NCI-H82 treated with DMSO at 0.1 percent for 48 hours (cell line): ENCODE measurements at regions not wholly inside any gene's neighbourhood (a gene's known extent, or its start where the extent isn't known, plus 50 kb on each side); places are given as distances from the start of the nearest gene placed in this dataset.

Experiments used
- DNase-seq: peaks from one replicate; lab custom pipeline; 2025; ENCODE audit not compliant: unreplicated experiment; lab: John Stamatoyannopoulos, UW

DNA sequence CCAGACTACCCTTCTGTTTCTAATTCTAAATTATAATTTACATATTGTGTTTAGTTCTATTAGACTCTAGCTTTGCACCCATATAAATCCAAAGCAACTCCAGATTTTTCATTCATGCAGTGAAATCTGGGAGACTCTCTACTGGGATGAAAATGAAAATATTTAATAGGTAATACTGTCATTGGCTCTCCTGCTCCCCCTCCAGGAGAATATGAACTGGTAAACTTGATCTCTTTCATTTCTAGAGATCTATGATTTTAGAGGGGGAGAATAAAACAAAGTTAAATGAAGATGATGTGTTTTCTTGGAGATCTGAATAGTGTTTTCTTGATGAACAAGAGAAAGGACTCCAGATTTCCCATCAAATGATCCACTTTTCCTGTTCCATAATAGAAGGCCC is 104.3 kb upstream of the TMCC3 start:
- no peak for DNase-seq

DNA sequence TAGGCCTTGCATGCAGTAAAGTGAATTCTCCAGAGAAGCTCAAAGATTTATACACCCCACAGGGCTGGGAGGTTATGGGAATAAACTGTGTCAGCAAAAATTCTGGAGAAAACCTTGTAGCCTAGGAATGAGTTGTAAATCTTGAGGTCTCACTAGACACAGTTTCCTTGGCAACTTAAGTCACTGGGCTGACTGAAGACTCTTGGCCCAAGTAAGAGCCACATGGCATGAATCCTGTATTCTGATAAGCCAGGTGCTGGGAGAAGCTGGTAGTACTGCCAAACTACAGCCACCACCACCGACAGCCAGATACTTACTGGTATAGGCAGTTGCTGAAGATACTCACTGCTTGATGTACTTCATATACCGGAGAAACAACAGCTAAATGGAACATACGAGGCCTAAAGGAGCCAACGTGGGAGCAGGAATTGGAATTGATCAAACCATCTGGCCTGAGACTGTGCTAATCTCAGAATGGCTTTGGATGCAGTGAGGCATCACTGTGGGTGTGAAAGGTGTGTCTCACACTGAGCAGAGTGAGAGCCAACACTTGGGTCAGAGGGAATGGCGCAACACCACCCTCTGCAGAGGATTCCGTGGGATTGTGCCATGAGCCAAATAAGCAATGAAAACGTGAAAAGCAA is 102.8 kb upstream of the TMCC3 start:
- DNase-seq: no peak

DNA sequence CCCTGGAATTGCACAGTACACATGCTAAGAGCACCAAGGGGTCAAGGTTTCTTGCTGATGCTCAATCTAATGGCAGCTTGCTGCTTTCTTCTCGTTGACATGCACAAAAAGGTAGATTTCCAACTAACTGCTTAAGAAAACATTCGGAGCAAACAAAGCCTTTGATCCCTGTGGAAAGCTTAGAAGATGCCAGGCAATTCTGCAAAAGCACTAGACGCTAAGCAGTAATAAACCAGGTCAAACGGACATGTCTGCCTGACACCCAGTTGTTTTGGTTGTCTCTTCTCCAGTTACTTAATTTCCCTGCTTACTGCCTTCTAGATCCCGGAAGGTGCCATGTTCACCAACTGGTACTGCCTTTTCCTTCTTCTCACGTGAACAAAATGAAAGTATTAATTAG is 100.5 kb upstream of the TMCC3 start:
- DNase-seq: no peak

DNA sequence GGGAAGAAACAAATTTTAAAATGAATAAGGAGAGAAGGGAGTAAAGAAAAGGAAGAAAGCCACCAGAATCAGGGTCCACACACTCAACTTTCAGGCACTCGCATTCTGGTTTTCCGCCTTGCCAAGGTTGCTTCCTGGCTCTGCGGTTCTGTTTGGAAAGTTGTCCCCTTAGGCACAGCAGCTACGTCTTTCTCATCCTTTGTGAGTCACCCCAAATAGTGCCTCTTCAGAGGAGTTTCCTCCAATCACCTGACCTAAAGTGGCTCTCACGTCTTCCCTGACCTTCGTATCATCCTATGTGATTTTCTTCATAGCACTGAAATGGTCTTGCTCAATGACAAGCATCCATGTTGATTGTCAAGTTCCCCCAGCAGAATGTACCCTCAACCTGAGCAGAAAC is 99.5 kb upstream of the TMCC3 start:
- DNase-seq: no peak

DNA sequence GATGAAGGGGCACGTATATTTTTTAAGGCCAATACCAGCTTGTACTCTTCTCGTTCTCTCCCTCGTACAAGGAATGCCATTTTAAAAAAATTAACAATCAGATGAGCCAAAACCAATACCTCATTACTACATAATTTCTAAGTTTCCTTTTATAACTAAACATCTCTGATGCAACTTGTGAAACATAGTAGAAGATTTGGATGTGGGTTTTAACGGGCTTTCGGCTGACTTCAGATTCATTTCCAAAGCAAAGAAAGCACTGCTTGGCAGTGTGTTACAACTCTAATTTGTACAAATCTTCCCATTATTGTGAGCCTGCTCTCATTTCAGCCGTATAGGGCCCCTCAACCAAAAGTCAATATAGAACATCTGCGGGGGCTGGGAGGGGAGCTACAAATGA is 99.1 kb upstream of the TMCC3 start:
- DNase-seq: no peak

DNA sequence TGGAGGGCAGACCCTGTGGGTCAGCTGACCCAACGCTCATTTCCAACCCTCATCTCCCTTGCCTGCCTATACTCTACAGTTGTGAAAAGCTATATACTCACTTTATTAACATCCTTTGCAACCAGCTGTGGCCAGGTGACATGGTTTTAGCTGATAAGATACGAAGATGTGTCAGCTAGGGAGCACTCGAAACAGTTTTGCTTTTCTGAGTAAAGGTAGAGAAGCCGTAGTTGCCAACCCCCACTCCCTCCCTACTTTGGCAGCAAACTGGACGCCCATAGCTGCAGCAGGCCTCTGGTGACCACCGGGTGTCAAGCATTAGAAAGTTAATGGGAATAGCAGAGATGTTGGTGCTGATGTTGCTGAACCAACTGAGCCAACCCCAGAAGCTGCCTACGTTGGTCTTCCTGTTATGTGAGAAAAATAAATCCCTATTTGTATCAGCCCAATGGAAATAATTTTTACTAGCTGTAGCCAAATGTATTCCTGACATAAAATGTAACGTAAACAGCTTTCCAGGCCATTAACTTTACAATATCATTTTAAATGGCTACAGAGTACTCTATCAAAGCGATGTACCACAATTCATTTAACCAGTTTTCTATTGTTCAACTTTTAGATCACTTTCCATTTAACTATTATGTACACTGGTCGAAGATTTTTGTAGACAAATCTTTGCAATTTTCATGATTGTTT is 98.5 kb upstream of the TMCC3 start:
- no peak for DNase-seq

DNA sequence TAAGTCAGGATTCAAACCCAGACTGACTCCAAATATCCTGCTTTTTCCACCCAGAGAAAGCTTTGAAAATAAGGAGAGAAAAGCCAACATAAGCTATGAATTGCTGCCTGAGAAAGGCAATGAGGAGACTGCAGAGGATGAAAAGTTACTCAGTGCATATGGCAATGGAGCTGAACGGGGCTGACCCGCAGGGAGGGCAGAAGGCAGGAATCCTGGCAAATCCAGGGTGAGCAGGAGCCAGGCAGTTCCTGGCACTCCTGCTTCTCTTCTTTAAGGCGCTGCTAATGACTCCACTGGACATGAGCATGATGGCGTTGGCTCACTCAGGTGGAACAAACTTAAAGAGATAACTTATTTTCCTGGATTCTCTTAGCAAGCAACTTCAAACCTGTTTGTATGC is 95.2 kb upstream of the TMCC3 start:
- no peak for DNase-seq

DNA sequence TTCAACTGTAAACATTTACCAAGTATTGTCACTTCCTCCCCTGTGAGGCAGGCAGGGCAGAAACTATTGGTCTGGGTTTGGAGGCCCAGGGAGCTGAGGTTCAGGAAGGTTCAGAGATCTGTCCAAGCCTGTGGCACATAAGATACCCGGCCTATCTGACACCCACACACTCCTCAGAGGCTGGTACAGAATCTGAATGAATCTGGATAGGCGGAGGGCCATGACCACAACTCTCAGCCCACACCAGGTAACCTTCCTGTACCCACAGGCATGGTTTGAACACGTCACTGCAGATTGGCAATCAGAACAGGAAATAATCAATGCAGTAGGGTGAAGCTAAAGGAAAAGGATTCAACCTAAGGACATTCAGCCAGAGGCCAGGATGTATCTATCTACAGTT is 92.8 kb upstream of the TMCC3 start:
- no peak for DNase-seq

DNA sequence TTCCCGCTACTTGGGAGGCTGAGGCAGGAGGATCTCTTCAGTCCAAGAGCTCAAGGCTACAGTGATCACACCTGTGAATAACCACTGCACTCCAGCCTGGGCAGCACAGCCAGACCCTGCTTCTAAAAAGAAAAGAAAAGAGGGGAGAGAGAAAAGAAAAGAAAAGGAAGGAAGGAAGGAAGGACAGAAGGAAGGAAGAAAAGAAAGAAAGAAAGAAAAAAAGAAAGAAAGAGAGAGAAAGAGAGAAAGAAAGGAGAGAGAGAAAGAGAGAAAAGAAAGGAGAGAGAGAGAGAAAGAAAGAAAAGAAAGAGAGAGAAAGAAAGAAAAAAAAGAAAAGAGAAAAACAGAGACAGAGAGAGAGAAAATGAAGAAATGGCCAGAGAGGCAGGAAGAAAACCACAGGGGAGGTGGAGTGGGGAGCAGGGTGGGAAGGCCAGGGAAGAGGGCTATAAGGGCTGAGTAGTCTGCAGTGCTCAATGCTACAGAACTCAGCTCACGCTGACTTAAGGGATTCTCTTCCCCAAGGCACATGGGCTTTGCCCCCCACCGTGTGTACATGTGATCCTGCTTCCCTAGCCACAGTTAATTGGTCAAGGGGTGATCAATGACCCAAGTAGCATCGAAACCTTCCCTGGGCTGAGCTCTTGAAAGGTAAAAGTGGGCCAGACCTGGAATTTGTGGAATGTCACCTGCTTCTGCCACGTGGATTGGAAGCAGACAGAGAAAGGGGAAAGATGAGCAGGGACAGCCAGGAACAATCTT is 90.4 kb upstream of the TMCC3 start:
- no peak for DNase-seq

DNA sequence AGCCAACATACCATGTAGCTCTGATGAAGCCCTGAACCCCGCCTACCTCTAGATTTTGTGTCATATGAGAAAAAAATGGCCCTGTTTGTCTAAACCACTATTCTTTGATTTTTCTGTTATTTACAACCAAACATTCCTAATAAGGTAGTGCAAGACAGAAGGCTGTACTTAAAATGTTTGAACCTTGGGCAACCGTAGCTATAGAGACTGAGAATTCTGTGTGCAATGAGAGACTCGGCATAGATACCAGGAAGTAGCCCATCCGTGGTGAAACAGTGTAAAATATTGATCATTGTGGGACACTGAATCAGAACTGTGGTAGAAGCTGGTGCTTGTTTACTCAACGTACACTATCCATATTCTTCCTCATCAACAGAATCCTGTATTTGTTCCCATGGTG is 86.5 kb upstream of the TMCC3 start:
- no peak for DNase-seq

DNA sequence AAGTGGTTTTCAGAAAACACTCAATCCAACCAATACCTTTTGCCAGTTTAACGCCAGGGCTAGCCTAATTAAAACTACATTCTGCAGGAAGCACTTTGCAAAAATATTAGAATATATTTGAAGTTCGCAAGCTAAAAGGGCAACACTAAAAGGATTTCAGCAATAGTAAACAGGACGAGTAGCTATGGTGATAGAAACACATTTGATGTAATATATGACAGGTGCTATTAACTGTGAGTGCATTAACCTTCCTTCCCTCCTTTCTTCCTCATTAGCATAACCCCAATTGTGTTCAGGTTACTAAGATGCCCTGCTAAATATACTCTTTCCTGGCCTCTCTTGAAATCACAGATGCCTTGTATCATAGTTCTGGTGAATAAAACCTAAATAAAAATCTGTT is 85.6 kb upstream of the TMCC3 start:
- DNase-seq: no peak

DNA sequence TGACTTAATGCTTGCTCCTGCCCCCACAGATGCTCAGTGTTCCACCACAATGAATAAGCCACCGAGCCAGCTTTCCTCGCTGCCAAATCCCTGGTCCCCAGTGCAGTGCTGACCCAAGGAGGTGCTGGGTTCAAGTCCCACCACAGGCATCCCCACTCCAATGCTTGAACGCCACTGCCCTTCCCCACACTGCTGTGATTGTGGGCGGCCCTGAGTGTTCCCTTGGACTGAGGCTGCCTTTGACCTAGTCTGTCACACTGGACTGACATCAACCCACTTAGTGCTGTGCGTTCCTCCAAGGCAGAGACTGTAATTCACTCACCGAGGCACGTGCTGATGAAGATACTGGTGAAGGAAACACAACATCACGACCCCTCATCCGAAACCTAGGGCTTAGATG is 83.4 kb upstream of the TMCC3 start:
- no peak for DNase-seq

DNA sequence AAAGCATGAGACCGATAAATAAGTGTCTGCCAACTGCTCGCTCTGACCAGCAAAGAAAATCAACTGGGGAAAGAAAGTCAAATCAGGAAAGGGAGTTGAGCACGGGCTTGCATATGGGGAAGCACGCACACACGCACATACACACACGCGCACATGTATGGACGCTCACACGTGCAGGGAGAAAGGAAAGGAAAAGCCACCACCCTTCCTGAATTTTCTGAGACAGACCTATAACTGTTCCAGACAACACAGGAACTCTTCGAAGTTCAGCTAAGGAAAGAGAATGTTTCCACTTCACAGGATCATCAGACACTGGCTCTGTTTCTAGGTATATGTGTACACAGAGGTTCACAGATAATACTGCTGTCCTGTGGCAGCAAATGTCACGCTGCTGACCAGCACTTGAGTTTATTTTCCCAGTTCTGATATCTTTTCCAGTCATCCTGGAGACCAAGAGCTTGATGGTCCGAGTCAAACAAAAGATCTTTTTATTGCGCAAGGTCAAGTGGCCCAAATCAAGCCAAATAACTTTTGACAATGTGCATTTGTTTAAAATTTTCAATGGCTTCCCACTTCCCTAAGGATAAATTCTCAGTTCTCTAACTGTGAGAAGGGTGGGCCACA is 82.1 kb upstream of the TMCC3 start:
- DNase-seq: no peak

DNA sequence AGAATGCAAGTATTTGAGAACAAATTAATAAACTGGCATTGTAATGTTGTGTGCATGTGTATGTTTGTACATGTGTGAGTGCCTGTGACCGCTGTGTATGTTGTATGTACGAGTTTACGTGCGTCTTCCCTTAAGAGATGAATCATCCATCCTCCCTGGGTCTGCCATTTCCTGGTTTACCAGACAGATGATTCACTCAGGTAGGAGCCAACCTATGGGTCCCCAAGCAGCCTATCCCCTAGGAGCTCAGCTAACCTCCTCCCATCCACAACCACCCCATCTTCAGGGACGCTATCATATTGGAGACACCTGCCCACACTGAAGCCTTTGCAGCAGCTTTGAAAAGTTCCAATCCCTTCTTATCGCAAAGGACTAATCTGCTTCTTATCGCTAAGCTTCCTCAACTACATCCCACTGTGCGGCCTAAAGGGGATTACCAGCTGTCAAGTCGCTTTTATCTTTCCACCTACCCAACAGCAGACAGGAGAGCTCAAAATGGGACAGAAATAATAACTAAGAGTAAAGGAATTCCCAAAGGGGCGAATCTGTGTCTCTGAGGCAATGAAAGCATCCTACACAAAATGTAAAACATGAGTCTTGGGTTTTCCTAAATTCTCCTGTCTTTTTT is 81.5 kb upstream of the TMCC3 start:
- peak; percentile 81 for DNase-seq

DNA sequence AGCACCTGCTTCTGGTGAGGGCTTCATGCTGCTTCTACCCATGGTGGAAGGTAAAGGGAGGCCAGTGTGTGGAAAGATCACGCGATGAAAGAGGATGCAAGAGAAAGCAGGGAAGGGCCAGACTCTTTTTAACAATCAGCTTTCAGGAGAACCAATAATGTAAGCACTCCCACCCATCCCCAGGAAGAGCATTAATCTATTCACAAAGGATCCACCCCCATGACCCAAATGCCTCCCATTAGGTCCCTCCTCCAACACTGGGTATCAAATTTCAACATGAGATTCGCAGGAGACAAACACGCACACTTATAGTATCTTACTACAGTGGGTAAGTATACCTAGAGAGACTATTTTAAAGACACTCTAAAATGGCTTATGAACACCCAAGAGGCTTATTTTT is 80.5 kb upstream of the TMCC3 start:
- peak; percentile 8 for DNase-seq

DNA sequence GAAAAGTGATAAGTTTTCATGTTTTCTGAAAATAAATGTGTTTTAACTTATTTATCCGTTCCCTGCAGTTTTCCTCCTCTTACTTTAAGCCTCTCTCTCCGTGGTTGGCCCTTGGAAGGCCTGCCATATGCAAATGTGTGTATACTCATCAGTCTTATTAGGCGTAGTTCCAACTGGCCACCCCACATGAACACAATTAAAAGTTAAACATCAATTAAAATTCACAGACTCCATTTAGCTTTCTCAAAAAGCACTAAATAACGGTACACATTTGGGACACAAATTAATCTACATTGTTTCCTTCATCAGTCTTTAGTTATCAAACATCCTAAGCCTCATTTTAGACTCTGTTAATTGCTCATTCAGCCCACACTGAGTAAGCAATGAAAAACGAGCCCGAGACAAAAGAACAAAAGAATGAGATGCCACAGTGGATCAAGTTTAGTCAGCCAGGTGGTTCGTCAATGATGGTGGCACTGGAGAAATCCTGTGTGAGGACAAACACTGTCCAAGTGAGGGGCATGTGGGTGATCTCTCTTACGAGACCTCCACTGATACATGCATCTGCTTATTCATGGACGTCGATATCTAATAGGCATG is 76.0 kb upstream of the TMCC3 start:
- no peak for DNase-seq

DNA sequence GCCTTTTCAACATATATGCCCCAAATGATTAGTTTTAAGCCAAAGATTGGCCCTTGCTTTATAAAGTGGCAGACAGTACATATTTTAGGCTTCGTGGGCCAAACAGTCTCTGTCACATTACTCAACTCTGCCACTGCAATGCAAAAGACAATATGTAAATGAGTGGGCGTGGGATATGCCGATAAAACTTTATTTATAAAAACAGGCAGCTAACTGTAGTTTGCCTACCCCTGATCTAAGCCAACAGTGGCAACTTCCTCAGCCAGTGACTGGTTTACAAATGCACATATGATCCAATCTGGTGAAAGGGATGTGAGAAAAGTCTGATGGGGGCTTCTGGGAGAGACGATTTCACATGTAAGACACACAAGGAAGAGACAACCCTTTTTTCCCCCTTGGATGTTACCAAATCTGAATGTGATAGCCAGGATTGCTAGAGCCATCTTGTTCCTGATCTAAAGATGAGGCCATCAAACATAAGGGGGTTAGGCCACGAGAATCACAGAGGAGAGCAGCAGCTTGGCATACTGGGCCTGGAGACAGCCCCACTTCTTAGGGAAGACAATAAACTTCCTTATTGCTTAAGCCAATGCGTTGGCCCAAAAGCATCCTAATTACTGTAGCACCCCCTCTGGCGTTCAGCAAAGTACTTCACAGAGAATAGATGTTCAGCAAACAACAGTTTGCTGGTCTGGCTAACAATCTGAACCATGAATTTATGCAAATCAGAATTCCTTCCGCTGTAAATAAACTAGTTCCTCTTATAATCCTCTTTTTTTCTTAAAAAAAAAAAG is 75.2 kb upstream of the TMCC3 start:
- DNase-seq: no peak

DNA sequence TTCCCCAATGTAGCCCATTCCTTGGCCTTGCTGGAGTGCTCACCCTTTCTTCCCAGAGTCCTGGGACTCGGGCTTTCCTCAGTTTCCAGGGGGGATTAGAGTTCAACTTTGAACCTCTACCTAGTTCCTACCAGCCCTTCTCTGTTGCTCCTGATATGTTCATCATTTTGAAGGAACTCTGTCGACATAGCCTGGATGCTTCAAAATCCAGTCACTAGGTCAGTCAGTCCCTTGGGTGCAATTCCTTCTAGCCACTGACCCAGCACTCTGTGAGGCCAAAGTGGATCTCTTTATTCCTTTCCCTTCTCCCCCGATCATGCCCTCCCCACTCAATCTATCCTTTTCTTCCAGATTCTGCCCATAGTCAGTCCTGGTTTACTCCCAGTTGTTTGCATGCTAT is 72.3 kb upstream of the TMCC3 start:
- DNase-seq: no peak

DNA sequence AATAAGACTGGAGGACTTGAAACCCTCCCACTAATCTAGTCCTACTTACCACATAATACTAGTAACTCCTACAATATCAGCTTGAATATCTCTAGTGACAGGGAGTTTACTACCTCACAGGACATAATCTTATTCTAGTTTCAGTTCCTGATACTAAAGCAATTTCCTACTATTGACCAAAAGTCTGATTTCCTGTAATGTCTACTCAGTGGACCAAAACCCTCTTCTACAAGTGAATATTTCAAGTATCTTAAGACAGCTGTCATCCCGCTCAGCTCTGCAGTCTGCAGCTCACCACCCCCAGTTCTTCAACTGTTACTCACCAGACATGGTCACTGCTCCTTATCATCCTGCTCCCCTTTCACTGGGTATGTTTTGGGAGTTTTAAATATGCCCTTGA is 70.8 kb upstream of the TMCC3 start:
- DNase-seq: no peak

DNA sequence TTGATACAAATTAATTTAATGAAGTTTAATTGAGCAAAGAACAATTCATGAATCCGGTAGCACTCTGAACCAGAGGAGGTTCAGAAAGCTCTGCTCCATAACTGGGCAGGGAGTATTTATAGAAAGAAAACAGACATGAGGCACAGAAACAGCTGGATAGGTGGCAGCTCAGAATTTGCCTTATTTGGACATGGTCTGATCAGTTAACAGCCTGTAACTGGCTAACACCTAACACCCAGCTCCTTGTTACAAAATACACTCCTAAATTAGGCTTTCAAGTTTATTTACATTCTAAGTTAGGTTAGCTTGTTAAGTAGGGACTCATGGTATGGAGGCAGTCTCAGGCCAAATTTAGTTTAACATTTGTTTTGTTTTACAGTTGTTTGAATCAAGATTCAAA is 67.8 kb upstream of the TMCC3 start:
- DNase-seq: no peak
